ENCODE measurements at regions not wholly inside any gene's neighbourhood (a gene's known extent, or its start where the extent isn't known, plus 50 kb on each side); places are given as distances from the start of the nearest gene placed in this dataset.

DNA sequence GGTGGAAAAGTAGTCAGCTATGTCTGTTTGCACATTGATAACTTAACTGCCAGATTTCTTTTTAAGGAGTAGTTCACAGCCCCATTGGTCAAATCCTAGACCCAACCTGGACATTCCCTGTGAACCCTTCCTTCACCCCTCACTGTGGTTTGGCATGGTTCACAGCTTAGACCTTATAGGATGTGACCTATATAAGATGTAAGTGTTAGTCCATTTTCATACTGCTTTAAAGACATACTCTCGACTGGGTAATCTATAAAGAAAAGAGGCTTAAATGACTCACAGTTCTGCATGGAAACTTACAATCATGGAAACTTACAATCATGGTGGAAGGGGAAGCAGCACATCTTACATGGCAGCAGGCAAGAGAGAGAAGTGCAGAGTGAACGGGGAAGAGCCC lies 1066.2 kb downstream of the TTLL7 start:
- Histone ChIP-seq H3K36me3 (ENCODE audit: control insufficient read depth, insufficient read depth, low read length) (no peaks in the 10 kb centered on the region), H3K4me3 (ENCODE audit: low read length) (no peak overlapping the region), H3K27me3 (ENCODE audit: control insufficient read depth, insufficient read depth, low read length) (no peaks in the 10 kb centered on the region), H3K27ac (ENCODE audit: low read length) (no peak overlapping the region), H3K4me1 (ENCODE audit: control insufficient read depth, insufficient read depth, low read length) (peaks cover 6% of the 10 kb centered on the region), H3K9me3 (replicated peaks; ENCODE audit: control insufficient read depth, low read depth, low read length) (no peaks in the 10 kb centered on the region)
- WGBS (ENCODE audit: insufficient coverage) = no CpG with 5 or more reads among the region's 2 CpGs
- no peak for DNase-seq

DNA sequence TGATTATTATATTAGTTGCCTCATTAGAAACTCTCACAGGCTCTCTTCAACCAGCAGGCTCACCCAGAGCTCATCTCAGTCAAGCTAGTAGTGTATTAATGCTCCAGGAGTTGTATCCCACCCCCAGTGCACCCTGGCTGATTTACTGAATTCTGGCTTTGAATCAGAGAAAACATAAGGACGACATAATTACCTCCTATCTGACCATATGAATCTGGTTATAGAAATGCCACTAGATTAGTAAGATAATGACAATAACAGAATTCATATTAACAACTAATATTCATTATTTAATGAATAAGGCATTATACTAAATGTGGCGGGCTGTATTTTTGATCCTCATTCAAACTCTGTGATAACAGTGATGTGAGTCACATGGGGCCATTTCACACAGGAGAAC lies 1066.7 kb downstream of the TTLL7 start:
- Histone ChIP-seq H3K27me3 (ENCODE audit: control insufficient read depth, insufficient read depth, low read length) (no peaks in the 10 kb centered on the region), H3K9me3 (replicated peaks; ENCODE audit: control insufficient read depth, low read depth, low read length) (no peaks in the 10 kb centered on the region), H3K36me3 (ENCODE audit: control insufficient read depth, insufficient read depth, low read length) (no peaks in the 10 kb centered on the region), H3K4me3 (ENCODE audit: low read length) (no peak overlapping the region), H3K4me1 (ENCODE audit: control insufficient read depth, insufficient read depth, low read length) (peaks cover 6% of the 10 kb centered on the region), H3K27ac (ENCODE audit: low read length) (no peak overlapping the region)
- no CpG with 5 or more reads among the region's 2 CpGs for whole genome bisulfite sequencing (ENCODE audit: insufficient coverage)
- DNase-seq = no peak

DNA sequence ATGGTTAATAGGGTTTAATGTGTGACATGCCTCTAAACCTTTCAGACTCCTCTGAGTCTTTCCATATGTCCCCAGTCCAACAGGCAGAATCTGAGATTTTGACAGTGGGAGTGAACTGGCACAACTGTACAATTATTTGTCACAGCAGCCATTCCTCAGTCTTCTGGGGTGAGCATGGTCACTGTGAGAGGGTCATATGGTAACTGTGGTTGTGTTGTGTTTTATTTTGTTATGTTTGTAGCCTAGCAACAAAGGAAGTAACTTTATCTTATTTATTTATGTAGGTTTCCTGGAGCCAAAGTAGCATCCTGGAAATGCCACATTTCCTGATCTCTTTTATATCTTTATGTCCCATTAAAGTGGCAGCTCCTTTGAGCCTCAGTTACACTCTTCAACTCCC lies 1067.9 kb downstream of the TTLL7 start:
- Histone ChIP-seq H3K4me1 (ENCODE audit: control insufficient read depth, insufficient read depth, low read length) (peaks cover 6% of the 10 kb centered on the region), H3K9me3 (replicated peaks; ENCODE audit: control insufficient read depth, low read depth, low read length) (no peaks in the 10 kb centered on the region), H3K4me3 (ENCODE audit: low read length) (no peak overlapping the region), H3K36me3 (ENCODE audit: control insufficient read depth, insufficient read depth, low read length) (no peaks in the 10 kb centered on the region), H3K27ac (ENCODE audit: low read length) (no peak overlapping the region), H3K27me3 (ENCODE audit: control insufficient read depth, insufficient read depth, low read length) (no peaks in the 10 kb centered on the region)
- DNase-seq = peak; percentile 66

DNA sequence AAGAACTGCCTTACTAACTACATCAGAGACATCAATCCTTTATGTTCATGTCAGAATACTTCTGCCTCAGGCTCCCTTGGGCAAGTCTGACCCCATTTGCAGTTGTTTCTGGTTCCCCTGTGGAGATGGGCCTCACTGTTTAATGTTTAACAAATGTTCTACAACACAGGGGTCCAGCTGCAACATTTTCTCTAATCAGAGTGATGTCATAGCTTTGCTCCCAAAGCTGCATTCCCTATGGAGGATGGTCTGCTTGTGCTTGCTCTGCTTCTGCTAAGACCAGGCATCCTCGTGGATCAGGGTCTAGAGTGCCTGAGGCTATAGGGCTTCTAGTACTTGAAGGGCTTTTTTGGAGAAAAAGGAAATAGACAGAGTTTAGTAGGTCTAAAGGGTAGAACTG lies 1071.2 kb downstream of the TTLL7 start:
- peak; percentile 79 for DNase-seq
- no peak overlapping the region for H3K4me3 ChIP-seq (ENCODE audit: low read length)
- H3K27me3 ChIP-seq (ENCODE audit: control insufficient read depth, insufficient read depth, low read length) = no peaks in the 10 kb centered on the region
- H3K36me3 ChIP-seq (ENCODE audit: control insufficient read depth, insufficient read depth, low read length) = no peaks in the 10 kb centered on the region
- H3K27ac ChIP-seq (ENCODE audit: low read length) = no peak overlapping the region
- WGBS (ENCODE audit: insufficient coverage) = 17% methylated on average over 1 of the region's 1 CpG
- H3K9me3 ChIP-seq (replicated peaks; ENCODE audit: control insufficient read depth, low read depth, low read length) = no peaks in the 10 kb centered on the region
- peaks cover 5% of the 10 kb centered on the region for H3K4me1 ChIP-seq (ENCODE audit: control insufficient read depth, insufficient read depth, low read length)

DNA sequence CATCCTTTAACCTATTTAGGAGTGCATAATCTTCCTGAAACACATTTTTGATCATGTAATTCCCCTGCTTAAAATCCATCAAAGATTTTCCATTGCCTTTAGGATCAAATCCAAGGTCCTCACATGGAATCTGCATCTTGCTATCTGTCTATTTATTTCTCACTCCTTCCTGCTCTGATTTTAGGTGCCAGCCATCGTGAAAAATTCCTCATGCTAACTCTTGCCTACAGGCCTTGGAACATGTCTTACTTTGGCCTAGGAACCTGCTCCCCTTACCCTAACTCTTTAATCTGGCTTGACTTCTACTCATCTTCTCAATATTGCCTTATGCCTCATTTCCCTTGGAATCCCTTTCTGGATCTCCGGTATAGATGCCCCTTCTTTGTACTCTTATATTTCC lies 1074.3 kb downstream of the TTLL7 start:
- H3K4me3 ChIP-seq (ENCODE audit: low read length) = no peak overlapping the region
- no peaks in the 10 kb centered on the region for H3K27me3 ChIP-seq (ENCODE audit: control insufficient read depth, insufficient read depth, low read length)
- H3K9me3 ChIP-seq (replicated peaks; ENCODE audit: control insufficient read depth, low read depth, low read length) = no peaks in the 10 kb centered on the region
- DNase-seq = no peak
- no peaks in the 10 kb centered on the region for H3K36me3 ChIP-seq (ENCODE audit: control insufficient read depth, insufficient read depth, low read length)
- 82% methylated on average over 2 of the region's 2 CpGs for WGBS (ENCODE audit: insufficient coverage)
- peaks cover 3% of the 10 kb centered on the region for H3K4me1 ChIP-seq (ENCODE audit: control insufficient read depth, insufficient read depth, low read length)
- H3K27ac ChIP-seq (ENCODE audit: low read length) = no peak overlapping the region

DNA sequence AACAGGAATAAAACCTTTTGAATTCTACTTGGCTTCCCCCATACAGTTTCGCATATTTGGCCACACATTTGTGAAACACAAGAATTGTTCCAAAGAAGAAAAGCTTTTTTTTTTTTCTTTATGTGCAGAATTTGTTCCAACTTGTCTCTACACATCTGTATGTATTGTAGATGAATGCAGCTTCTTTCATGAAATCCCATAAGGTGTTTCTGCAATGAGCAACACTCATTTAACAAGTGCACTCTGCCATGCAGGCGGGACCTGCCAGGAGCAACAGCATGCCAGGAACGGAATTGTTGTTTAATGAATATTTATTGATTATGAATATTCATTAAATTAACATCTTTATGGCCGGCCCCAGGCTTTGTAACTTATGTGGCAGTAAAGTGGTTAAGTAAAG lies 1075.0 kb downstream of the TTLL7 start:
- Histone ChIP-seq H3K36me3 (ENCODE audit: control insufficient read depth, insufficient read depth, low read length) (no peaks in the 10 kb centered on the region), H3K4me3 (ENCODE audit: low read length) (no peak overlapping the region), H3K9me3 (replicated peaks; ENCODE audit: control insufficient read depth, low read depth, low read length) (no peaks in the 10 kb centered on the region), H3K27ac (ENCODE audit: low read length) (no peak overlapping the region), H3K27me3 (ENCODE audit: control insufficient read depth, insufficient read depth, low read length) (no peaks in the 10 kb centered on the region), H3K4me1 (ENCODE audit: control insufficient read depth, insufficient read depth, low read length) (peaks cover 3% of the 10 kb centered on the region)
- DNase-seq = peak; percentile 64
- WGBS (ENCODE audit: insufficient coverage) = no CpG with 5 or more reads among the region's 4 CpGs

DNA sequence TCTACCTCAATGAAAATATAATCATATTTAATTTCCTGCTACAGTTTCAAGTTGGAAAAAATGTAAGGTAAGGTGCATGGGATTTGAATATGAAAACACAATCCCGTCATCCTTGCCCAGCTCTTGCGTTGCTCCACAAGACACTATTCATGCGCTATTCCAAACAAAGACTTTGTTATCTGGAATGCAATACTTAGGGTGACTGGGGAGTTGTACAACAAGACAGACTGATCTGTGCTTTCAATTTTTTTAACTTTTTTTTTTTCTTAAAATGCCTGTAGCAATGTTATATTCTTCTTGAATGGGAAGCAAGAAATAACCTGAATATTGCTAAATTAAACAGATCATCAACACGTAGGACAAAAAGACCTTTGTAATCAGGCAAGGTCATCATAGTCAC lies 1077.2 kb downstream of the TTLL7 start:
- no peak overlapping the region for H3K4me3 ChIP-seq (ENCODE audit: low read length)
- no peaks in the 10 kb centered on the region for H3K4me1 ChIP-seq (ENCODE audit: control insufficient read depth, insufficient read depth, low read length)
- no peaks in the 10 kb centered on the region for H3K36me3 ChIP-seq (ENCODE audit: control insufficient read depth, insufficient read depth, low read length)
- no peak for DNase-seq
- H3K27me3 ChIP-seq (ENCODE audit: control insufficient read depth, insufficient read depth, low read length) = no peaks in the 10 kb centered on the region
- H3K9me3 ChIP-seq (replicated peaks; ENCODE audit: control insufficient read depth, low read depth, low read length) = no peaks in the 10 kb centered on the region
- no peak overlapping the region for H3K27ac ChIP-seq (ENCODE audit: low read length)
- WGBS (ENCODE audit: insufficient coverage) = no CpG with 5 or more reads among the region's 4 CpGs

DNA sequence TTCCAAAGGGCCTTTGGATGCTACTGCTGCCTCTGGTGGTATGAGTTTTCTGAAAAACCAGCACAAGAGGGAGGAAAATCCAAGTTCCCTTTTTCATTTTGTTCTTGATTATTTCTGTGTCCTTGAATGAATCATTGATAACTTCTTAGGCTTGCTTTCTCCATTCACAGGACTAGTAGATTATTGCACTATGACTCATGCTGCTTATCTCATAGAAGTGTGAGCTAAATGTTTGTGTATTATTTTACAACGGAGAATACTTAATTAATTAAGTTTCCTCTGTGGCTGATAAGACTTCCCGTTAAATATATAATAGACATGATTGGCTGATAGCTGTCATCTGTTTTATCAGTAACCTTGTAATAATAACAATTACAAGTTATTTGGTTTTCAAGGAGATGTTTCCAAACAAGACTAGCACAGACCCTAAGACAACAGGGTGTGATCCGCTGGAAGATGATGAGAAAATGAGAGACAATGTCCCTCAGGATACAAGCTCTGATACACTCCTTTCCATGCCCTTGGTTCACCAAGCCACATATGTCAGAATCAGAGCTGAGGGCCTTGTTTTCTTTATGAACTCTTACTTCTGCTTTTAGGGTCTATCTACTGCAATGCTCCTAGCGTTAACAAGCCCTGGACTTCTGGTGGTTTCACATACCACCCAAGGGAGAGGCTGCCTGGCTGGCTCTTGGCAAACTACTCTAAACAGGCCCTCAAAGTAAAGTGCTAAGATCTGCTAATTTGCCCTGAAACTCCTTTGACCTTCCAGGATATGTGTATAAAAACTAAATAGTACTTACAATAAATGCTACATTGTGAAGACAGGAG lies 1078.3 kb downstream of the TTLL7 start:
- DNase-seq = peak; percentile 20
- Histone ChIP-seq H3K4me3 (ENCODE audit: low read length) (no peak overlapping the region), H3K9me3 (replicated peaks; ENCODE audit: control insufficient read depth, low read depth, low read length) (no peaks in the 10 kb centered on the region), H3K4me1 (ENCODE audit: control insufficient read depth, insufficient read depth, low read length) (no peaks in the 10 kb centered on the region), H3K27me3 (ENCODE audit: control insufficient read depth, insufficient read depth, low read length) (no peaks in the 10 kb centered on the region), H3K27ac (ENCODE audit: low read length) (peak overlapping the region; percentile 31), H3K36me3 (ENCODE audit: control insufficient read depth, insufficient read depth, low read length) (no peaks in the 10 kb centered on the region)
- WGBS (ENCODE audit: insufficient coverage) = no CpG with 5 or more reads among the region's 4 CpGs

DNA sequence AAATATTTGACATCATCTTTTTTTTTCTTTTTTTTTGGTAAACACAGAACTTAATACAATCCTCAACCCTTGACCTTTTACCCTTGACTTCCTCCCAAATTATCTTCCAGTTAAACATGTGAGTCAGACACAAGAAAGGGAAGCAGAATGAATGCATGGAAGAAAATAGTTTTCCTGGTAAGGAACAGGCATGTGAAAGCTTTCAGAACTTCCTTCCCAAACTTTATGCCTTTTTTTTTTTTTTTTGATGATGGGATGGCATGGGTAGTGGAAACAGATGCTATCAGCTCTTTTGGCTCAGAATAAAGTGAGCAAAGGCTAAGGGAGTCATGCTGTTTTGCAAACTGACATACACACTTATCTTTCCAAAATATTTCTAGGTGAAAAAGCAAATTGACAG lies 1079.1 kb downstream of the TTLL7 start:
- DNase-seq = peak; percentile 52
- no peaks in the 10 kb centered on the region for H3K36me3 ChIP-seq (ENCODE audit: control insufficient read depth, insufficient read depth, low read length)
- no peak overlapping the region for H3K4me3 ChIP-seq (ENCODE audit: low read length)
- no peaks in the 10 kb centered on the region for H3K27me3 ChIP-seq (ENCODE audit: control insufficient read depth, insufficient read depth, low read length)
- H3K4me1 ChIP-seq (ENCODE audit: control insufficient read depth, insufficient read depth, low read length) = no peaks in the 10 kb centered on the region
- H3K9me3 ChIP-seq (replicated peaks; ENCODE audit: control insufficient read depth, low read depth, low read length) = no peaks in the 10 kb centered on the region
- no peak overlapping the region for H3K27ac ChIP-seq (ENCODE audit: low read length)

DNA sequence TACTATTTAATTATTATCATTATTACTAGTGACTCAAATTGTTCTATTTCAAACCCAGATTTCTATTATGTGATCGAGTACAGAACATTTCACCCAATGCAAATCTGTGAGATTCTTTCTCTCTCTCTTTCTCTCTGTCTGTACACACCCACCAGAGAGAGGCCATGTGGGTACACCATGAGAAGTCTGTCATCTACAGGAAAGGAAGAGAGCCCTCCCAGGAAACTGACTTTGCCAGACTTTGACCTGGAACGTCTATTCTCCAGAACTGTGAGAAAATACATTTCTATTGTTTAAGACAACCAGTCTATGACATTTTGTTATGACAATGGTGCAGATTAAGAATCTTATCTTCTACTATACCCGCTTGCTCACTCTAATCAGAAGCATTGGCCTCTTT lies 1091.6 kb downstream of the TTLL7 start:
- no peaks in the 10 kb centered on the region for H3K9me3 ChIP-seq (replicated peaks; ENCODE audit: control insufficient read depth, low read depth, low read length)
- H3K27me3 ChIP-seq (ENCODE audit: control insufficient read depth, insufficient read depth, low read length) = no peaks in the 10 kb centered on the region
- WGBS (ENCODE audit: insufficient coverage) = no CpG with 5 or more reads among the region's 3 CpGs
- no peak overlapping the region for H3K4me3 ChIP-seq (ENCODE audit: low read length)
- no peaks in the 10 kb centered on the region for H3K36me3 ChIP-seq (ENCODE audit: control insufficient read depth, insufficient read depth, low read length)
- no peaks in the 10 kb centered on the region for H3K4me1 ChIP-seq (ENCODE audit: control insufficient read depth, insufficient read depth, low read length)
- H3K27ac ChIP-seq (ENCODE audit: low read length) = no peak overlapping the region
- DNase-seq = no peak

DNA sequence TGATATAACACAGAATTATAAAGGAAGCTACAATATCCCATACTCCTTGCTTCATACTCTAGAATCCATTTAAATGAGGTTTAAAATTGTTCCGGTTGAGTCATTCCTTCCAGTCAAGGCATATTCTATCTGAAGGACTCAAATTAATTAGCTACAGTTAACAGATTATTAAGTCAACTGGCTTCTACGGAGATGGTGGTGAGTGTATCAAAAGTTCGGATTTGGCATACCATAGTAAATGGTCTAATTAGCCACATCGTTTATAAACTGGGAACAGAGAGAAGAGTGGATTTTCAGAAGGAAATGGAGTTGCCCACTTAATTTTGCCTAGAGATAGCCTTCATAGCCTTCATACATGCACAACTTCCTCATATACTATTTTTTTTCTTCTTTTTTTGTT lies 1095.3 kb downstream of the TTLL7 start:
- no peak overlapping the region for H3K27ac ChIP-seq (ENCODE audit: low read length)

More for the DNA sequence above, 1095.3 kb downstream of the TTLL7 start:
- peak; percentile 33 for DNase-seq
- Histone ChIP-seq H3K9me3 (replicated peaks; ENCODE audit: control insufficient read depth, low read depth, low read length) (no peaks in the 10 kb centered on the region), H3K27me3 (ENCODE audit: control insufficient read depth, insufficient read depth, low read length) (no peaks in the 10 kb centered on the region), H3K36me3 (ENCODE audit: control insufficient read depth, insufficient read depth, low read length) (no peaks in the 10 kb centered on the region), H3K4me1 (ENCODE audit: control insufficient read depth, insufficient read depth, low read length) (no peaks in the 10 kb centered on the region), H3K4me3 (ENCODE audit: low read length) (no peak overlapping the region)
- no CpG with 5 or more reads among the region's 4 CpGs for WGBS (ENCODE audit: insufficient coverage)

Measured in muscle of leg (tissue), 3 donors.